Adrenal gland (tissue), 9 donors: ENCODE measurements at regions not wholly inside any gene's neighbourhood (a gene's known extent, or its start where the extent isn't known, plus 50 kb on each side); places are given as distances from the start of the nearest gene placed in this dataset.

Source experiments
- DNase-seq, 7 donors: peaks; one replicate each; pipeline ENCODE4 v3.0.0-alpha.2; 2019 to 2020
- H3K27ac ChIP-seq, 5 donors: fragments of 200-600 bp; sonication (generic) in 4 of 5; 1 replicate in 3 of 5; 2 replicates in 2 of 5; pipeline versions ENCODE4 v1.5.1 to v1.8.0; 2016 to 2020; ENCODE audit warnings: mild to moderate bottlenecking in 1 of 5
- H3K27me3 ChIP-seq: fragments of 200-600 bp; 2 replicates; pipeline ENCODE4 v1.8.0; 2021
- H3K36me3 ChIP-seq, 2 donors: fragments of 200-600 bp; replicated peaks in 1 of 2; 1 replicate in 1 of 2; 2 replicates in 1 of 2; pipeline versions ENCODE4 v1.5.1 to v1.8.0; 2018 to 2022
- H3K4me1 ChIP-seq, 2 donors: fragments of 200-600 bp; replicated peaks in 1 of 2; 1 replicate in 1 of 2; 2 replicates in 1 of 2; pipeline versions ENCODE4 v1.5.1 to v1.8.0; 2018 to 2021
- H3K4me3 ChIP-seq, 4 donors: fragments of 200-600 bp; sonication (generic) in 3 of 4; one replicate each; pipeline ENCODE4 v1.5.1; 2016 to 2018
- H3K9me3 ChIP-seq, 3 donors: fragments of 200-600 bp; sonication (generic) in 1 of 3; replicated peaks in 1 of 3; 1 replicate in 2 of 3; 2 replicates in 1 of 3; pipeline versions ENCODE4 v1.5.1 to v1.8.0; 2016 to 2021
- POLR2A ChIP-seq, 2 donors: fragments of 450-650 bp; IDR thresholded peaks; one replicate each; pipeline ENCODE4 v1.6.1; 2017; ENCODE audit warnings: antibody characterized with exemption in 2 of 2, mild to moderate bottlenecking in 2 of 2, moderate library complexity in 1 of 2
- whole genome bisulfite sequencing, 4 donors: extraction: QIAGEN DNeasy Blood & Tissue Kit in 2 of 4; methylation state at CpG; one replicate each; pipeline versions ENCODE4 v1.1.5 to v1.1.7; 2013 to 2017; 5-methylcytosine and 5-hydroxymethylcytosine counted together
- intact Hi-C, 2 donors: fragments of 100-400 bp; cut with DNase I; formaldehyde crosslinking; loops; one replicate each; pipeline versions ENCODE4 v1.14.1 to v1.15.0; 2022 to 2023
- TF ChIP-seq, protein P1 (sequence below), 6 experiments: fragments of 450-650 bp in 4 of 6; fragments of 200-600 bp in 2 of 6; sonication (generic) in 1 of 6; IDR thresholded peaks; 1 replicate in 5 of 6; 2 replicates in 1 of 6; pipeline versions ENCODE4 v1.5.1 to v1.8.0; 2016 to 2021; ENCODE audit warnings: antibody characterized with exemption in 6 of 6, mild to moderate bottlenecking in 2 of 6, moderate library complexity in 1 of 6
- donor health status: healthy with polysubstance abuse.
- donor health status: Bipolar disorder and iron deficiency.
- donor health status: DM: yes; HTN: yes; CAD: no.
- donor health status: DM: no; HTN: no; CAD: no.
- donor health status: DM: no; HTN: no; CAD: no.

DNA sequence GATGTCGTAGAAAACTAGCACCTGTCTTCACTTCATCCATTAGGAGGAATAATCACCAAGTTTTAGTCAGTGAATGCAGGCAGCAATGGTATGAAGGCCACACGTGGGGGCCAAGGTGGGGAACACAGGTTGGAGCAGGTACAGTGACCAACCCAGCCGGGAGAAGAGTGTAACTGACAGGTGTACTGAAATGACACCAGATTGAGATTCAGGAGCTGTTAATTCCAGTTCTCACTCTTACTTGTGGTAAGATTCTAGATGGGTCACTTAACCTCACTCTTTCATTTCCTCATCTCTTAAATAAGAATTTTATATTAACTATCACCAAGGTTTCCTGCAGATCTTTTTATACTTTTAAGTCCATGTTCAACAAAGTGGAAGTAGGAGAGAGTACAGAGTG is 206.2 kb upstream of the PTBP2 start:
- intact Hi-C loops: no loop called here
- Histone ChIP-seq H3K4me3 (no peak overlapping the region), H3K27me3 (no peaks in the 10 kb centered on the region), H3K9me3 (no peaks in the 10 kb centered on the region), H3K4me1 (no peaks in the 10 kb centered on the region), H3K36me3 (no peaks in the 10 kb centered on the region), H3K27ac (no peak overlapping the region)
- TF ChIP-seq, protein P1, sequence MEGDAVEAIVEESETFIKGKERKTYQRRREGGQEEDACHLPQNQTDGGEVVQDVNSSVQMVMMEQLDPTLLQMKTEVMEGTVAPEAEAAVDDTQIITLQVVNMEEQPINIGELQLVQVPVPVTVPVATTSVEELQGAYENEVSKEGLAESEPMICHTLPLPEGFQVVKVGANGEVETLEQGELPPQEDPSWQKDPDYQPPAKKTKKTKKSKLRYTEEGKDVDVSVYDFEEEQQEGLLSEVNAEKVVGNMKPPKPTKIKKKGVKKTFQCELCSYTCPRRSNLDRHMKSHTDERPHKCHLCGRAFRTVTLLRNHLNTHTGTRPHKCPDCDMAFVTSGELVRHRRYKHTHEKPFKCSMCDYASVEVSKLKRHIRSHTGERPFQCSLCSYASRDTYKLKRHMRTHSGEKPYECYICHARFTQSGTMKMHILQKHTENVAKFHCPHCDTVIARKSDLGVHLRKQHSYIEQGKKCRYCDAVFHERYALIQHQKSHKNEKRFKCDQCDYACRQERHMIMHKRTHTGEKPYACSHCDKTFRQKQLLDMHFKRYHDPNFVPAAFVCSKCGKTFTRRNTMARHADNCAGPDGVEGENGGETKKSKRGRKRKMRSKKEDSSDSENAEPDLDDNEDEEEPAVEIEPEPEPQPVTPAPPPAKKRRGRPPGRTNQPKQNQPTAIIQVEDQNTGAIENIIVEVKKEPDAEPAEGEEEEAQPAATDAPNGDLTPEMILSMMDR (IDR thresholded peaks at IDR 0.05): no peak
- TF ChIP-seq POLR2A (IDR thresholded peaks at IDR 0.05): no peak
- no peak for DNase-seq
- 75 to 89% (median 81%) methylated on average over 3 of the region's 3 CpGs for WGBS, 4 donors

DNA sequence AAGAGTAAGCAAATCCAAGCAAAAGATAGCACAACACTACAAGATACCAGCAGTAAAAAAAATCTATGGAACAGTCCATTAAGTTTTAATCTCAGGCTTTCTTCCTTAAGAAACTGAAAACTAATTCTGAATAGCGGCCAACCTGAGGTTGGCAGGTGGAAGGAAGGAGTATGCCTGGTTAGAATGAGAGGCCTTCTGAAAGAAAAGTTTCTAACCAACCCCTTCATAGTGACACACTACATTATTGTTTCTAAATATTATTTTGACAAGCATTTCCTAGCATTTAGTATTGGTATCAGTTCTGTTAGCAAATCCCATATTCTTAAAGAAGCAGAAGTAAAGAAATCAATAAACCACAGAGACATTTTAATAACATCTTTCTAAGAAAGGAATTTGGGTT is 205.7 kb upstream of the PTBP2 start:
- 94 to 97% (median 96%) methylated on average over 1 of the region's 1 CpG for WGBS, 4 donors
- intact Hi-C loops: no loop called here
- no peaks in the 10 kb centered on the region for H3K4me1 ChIP-seq
- TF ChIP-seq, protein P1 (IDR thresholded peaks at IDR 0.05): no peak
- no peak for TF ChIP-seq POLR2A (IDR thresholded peaks at IDR 0.05)
- H3K27me3 ChIP-seq: no peaks in the 10 kb centered on the region
- no peaks in the 10 kb centered on the region for H3K9me3 ChIP-seq
- DNase-seq: no peak
- H3K4me3 ChIP-seq: no peak overlapping the region
- H3K36me3 ChIP-seq: no peaks in the 10 kb centered on the region
- no peak overlapping the region for H3K27ac ChIP-seq

DNA sequence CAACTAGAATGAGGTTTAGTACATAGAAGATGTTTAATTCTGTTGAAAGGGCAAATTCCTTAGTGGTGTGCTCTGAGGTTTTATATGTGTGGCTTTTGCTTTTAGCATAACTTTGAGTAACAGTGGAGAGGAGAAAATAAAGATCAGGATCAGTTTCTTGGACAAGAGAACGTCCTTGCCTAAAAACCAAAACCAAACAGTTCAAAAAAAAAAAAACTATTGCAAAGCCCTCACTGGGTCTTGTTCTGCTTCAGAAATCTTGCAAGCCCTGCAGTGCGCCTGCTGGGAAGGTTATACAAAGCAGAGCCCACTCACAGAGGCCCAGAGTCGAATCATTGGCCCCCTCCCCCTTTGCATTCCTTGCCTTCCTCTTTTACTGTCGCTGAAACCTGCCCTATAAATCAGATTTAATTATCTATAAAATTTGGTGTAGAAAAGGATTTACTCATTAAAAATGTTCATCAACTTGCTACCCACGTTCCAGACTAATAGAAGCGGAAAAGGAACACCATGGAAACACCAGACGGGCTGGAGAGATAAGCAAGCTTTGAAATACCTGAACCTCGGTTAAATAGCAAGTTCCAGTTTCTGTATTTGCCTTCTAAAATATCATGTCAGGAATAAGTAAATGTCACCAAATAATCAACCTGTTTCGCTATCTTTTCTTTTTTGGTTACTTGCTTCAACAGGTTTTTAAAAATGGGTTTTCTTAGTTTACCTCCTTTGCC is 201.6 kb upstream of the PTBP2 start:
- Histone ChIP-seq H3K27me3 (no peaks in the 10 kb centered on the region), H3K9me3 (no peaks in the 10 kb centered on the region), H3K4me3 (no peak overlapping the region), H3K36me3 (no peaks in the 10 kb centered on the region), H3K27ac (no peak overlapping the region), H3K4me1 (no peaks in the 10 kb centered on the region)
- WGBS, 4 donors: 52 to 60% (median 59%) methylated on average over 9 of the region's 9 CpGs
- TF ChIP-seq POLR2A (IDR thresholded peaks at IDR 0.05): no peak
- TF ChIP-seq, protein P1 (IDR thresholded peaks at IDR 0.05): no peak
- intact Hi-C loops: no loop called here
- no peak for DNase-seq

DNA sequence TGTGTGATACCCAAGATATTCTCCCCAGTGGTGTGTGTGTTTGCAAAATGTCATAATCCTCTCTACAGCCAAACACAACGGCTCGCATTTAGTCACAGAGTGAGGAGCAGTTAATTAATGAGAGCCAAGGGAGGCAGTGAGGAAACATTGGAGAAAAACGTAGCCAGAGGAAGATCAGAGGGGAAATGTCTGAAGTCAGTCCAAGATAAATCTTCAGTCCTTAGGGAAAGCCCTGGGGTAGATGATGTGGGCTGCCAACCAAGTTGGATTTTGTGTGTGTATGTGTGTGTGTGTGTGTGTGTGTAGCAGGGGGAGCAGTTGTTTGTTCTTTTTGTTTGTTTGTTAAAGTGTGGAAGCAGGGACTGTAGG is 201.0 kb upstream of the PTBP2 start:
- Histone ChIP-seq H3K36me3 (no peaks in the 10 kb centered on the region), H3K27me3 (no peaks in the 10 kb centered on the region), H3K9me3 (no peaks in the 10 kb centered on the region), H3K4me3 (no peak overlapping the region), H3K4me1 (no peaks in the 10 kb centered on the region), H3K27ac (no peak overlapping the region)
- WGBS, 4 donors: 13 to 21% (median 14%) methylated on average over 3 of the region's 3 CpGs
- intact Hi-C loops: no loop called here
- peak in 1 of 7 donors; percentile 14 for DNase-seq
- no peak for TF ChIP-seq POLR2A (IDR thresholded peaks at IDR 0.05)
- TF ChIP-seq, protein P1 (IDR thresholded peaks at IDR 0.05): no peak
